SK-N-SH treated with all-trans-retinoic acid at 6 μM for 48 hours (cell line): ENCODE measurements at regions not wholly inside any gene's neighbourhood (a gene's known extent, or its start where the extent isn't known, plus 50 kb on each side); places are given as distances from the start of the nearest gene placed in this dataset.

ENCODE experiments used
- ATAC-seq: fragments of 200-7000 bp; cut with Tn5 transposase; 3 replicates; pipeline ENCODE4 v1.9.1; 2020; ENCODE audit warnings: mild to moderate bottlenecking, moderate library complexity
- ARNTL ChIP-seq: fragments of 450-650 bp; formaldehyde crosslinking; IDR thresholded peaks from 2 replicates; pipeline ENCODE4 v1.5.0; 2020; ENCODE audit warnings: low read depth, mild to moderate bottlenecking, moderate library complexity, borderline replicate concordance
- BACH2 ChIP-seq: fragments of 250-450 bp; sonication (Bioruptor Pico); IDR thresholded peaks from 2 replicates; pipeline ENCODE4 v1.9.0; 2021; ENCODE audit warnings: mild to moderate bottlenecking, borderline replicate concordance
- CREB5 ChIP-seq: fragments of 250-450 bp; sonication (Bioruptor Pico); IDR thresholded peaks from 2 replicates; pipeline ENCODE4 v1.5.1; 2020; ENCODE audit warnings: low read depth, mild to moderate bottlenecking, moderate library complexity
- CSDC2 ChIP-seq: fragments of 250-450 bp; sonication (Bioruptor Pico); IDR thresholded peaks from 2 replicates; pipeline ENCODE4 v1.5.0; 2020; ENCODE audit warnings: mild to moderate bottlenecking, moderate library complexity
- CSRNP3 ChIP-seq: fragments of 250-450 bp; sonication (Bioruptor Pico); IDR thresholded peaks from 2 replicates; pipeline ENCODE4 v1.5.1; 2021; ENCODE audit warnings: mild to moderate bottlenecking, moderate library complexity
- ESRRG ChIP-seq: fragments of 250-450 bp; sonication (Bioruptor Pico); IDR thresholded peaks from 2 replicates; pipeline ENCODE4 v1.6.1; 2021; ENCODE audit warnings: mild to moderate bottlenecking
- GLIS3 ChIP-seq: fragments of 250-450 bp; sonication (Bioruptor Pico); IDR thresholded peaks from 2 replicates; pipeline ENCODE4 v1.5.0; 2020; ENCODE audit warnings: mild to moderate bottlenecking, moderate library complexity
- ISL1 ChIP-seq: fragments of 250-450 bp; sonication (Bioruptor Pico); IDR thresholded peaks from 2 replicates; pipeline ENCODE4 v2.1.2; 2022; ENCODE audit warnings: mild to moderate bottlenecking, moderate library complexity
- OSR1 ChIP-seq: fragments of 250-450 bp; sonication (Bioruptor Pico); IDR thresholded peaks from 2 replicates; pipeline ENCODE4 v1.8.0; 2022; ENCODE audit warnings: moderate library complexity, mild to moderate bottlenecking, inconsistent platforms
- PATZ1 ChIP-seq: fragments of 250-450 bp; sonication (Bioruptor Pico); IDR thresholded peaks from 2 replicates; pipeline ENCODE4 v1.8.0; 2020; ENCODE audit warnings: mild to moderate bottlenecking, moderate library complexity, borderline replicate concordance
- POU6F1 ChIP-seq: fragments of 250-450 bp; sonication (Bioruptor Pico); IDR thresholded peaks from 2 replicates; pipeline ENCODE4 v1.8.0; 2021; ENCODE audit warnings: low read depth, mild to moderate bottlenecking, moderate library complexity, borderline replicate concordance
- RARB ChIP-seq: fragments of 250-450 bp; sonication (Bioruptor Pico); IDR thresholded peaks from 2 replicates; pipeline ENCODE4 v1.8.0; 2021; ENCODE audit warnings: mild to moderate bottlenecking, moderate library complexity
- SNAI2 ChIP-seq: fragments of 250-450 bp; sonication (Bioruptor Pico); IDR thresholded peaks from 2 replicates; pipeline ENCODE4 v1.5.0; 2020; ENCODE audit warnings: mild to moderate bottlenecking, moderate library complexity
- TCF4 ChIP-seq: fragments of 250-450 bp; sonication (Bioruptor Pico); IDR thresholded peaks from 2 replicates; pipeline ENCODE4 v1.8.0; 2021; ENCODE audit warnings: mild to moderate bottlenecking, moderate library complexity, borderline replicate concordance
- TOX ChIP-seq: fragments of 250-450 bp; sonication (Bioruptor Pico); IDR thresholded peaks from 2 replicates; pipeline ENCODE4 v1.8.0; 2021; ENCODE audit warnings: mild to moderate bottlenecking, moderate library complexity, borderline replicate concordance
- TSHZ2 ChIP-seq: fragments of 250-450 bp; sonication (Bioruptor Pico); IDR thresholded peaks from 2 replicates; pipeline ENCODE4 v1.5.0; 2020; ENCODE audit warnings: mild to moderate bottlenecking, moderate library complexity
- ZC3H10 ChIP-seq: fragments of 250-450 bp; sonication (Bioruptor Pico); IDR thresholded peaks from 2 replicates; pipeline ENCODE4 v1.5.1; 2021; ENCODE audit warnings: mild to moderate bottlenecking, moderate library complexity
- ZFP3 ChIP-seq: fragments of 250-450 bp; sonication (Bioruptor Pico); IDR thresholded peaks from 2 replicates; pipeline ENCODE4 v1.5.0; 2020; ENCODE audit warnings: mild to moderate bottlenecking, moderate library complexity
- ZFP30 ChIP-seq: fragments of 450-650 bp; formaldehyde crosslinking; IDR thresholded peaks from 2 replicates; pipeline ENCODE4 v1.5.0; 2022; ENCODE audit warnings: mild to moderate bottlenecking, moderate library complexity
- ZNF565 ChIP-seq: fragments of 450-650 bp; formaldehyde crosslinking; conservative IDR thresholded peaks from 2 replicates; pipeline ENCODE4 v1.5.0; 2020; ENCODE audit warnings: low read depth, mild to moderate bottlenecking, moderate library complexity
- ZNF70 ChIP-seq: fragments of 450-650 bp; formaldehyde crosslinking; IDR thresholded peaks from 2 replicates; pipeline ENCODE4 v1.5.0; 2020; ENCODE audit warnings: mild to moderate bottlenecking, moderate library complexity
- ZNF8 ChIP-seq: fragments of 450-650 bp; formaldehyde crosslinking; IDR thresholded peaks from 2 replicates; pipeline ENCODE4 v1.5.0; 2020; ENCODE audit warnings: mild to moderate bottlenecking, moderate library complexity

- 0 out of 2 replicates have a peak, but pooled peaks have one; percentile 15 for TF ChIP-seq CSDC2
- TF ChIP-seq ISL1 (CRISPR knock-in tag), result 0 out of 2 replicates have a peak, but pooled peaks have one; percentile 24
- 0 out of 2 replicates have a peak, but pooled peaks have one; percentile 21 for TF ChIP-seq ZFP3 (CRISPR knock-in tag)
- no peak for TF ChIP-seq TOX (CRISPR knock-in tag)
- peak; percentile 79 for ATAC-seq
These were observed 131.9 kb downstream of the ADAMTS15 start for GRCh38 chr11:130580372-130580771.

- ATAC-seq, result peak; percentile 63
- TF ChIP-seq ISL1 (CRISPR knock-in tag) (no peak), ESRRG (no peak), SNAI2 (no peak), ZNF8 (no peak), ZFP30 (CRISPR knock-in tag) (no peak), ZNF70 (CRISPR knock-in tag) (no peak), CREB5 (no peak)
- TF ChIP-seq, all 23 proteins: peak for 0
These were observed 132.5 kb downstream of the ADAMTS15 start for GRCh38 chr11:130580891-130581492.

- ATAC-seq, result peak; percentile 21; the same call in 2 of the 3 replicates
- no peak for TF ChIP-seq PATZ1 (CRISPR knock-in tag)
- TF ChIP-seq TCF4 (CRISPR knock-in tag), result no peak
- no peak for TF ChIP-seq TSHZ2 (CRISPR knock-in tag)
- TF ChIP-seq ISL1 (CRISPR knock-in tag), result no peak
- TF ChIP-seq SNAI2, result no peak
- TF ChIP-seq OSR1, result no peak
- no peak for TF ChIP-seq RARB (CRISPR knock-in tag)
- TF ChIP-seq CSDC2, result no peak
- TF ChIP-seq ZFP3 (CRISPR knock-in tag), result no peak
- TF ChIP-seq ESRRG, result no peak
- TF ChIP-seq ZC3H10, result no peak
- TF ChIP-seq CREB5, result no peak
These were observed 133.2 kb downstream of the ADAMTS15 start for GRCh38 chr11:130581646-130582045.

GRCh38 chr11:130582176-130582575 is 133.7 kb downstream of the ADAMTS15 start:
- no peak for ATAC-seq
- TF ChIP-seq TOX (CRISPR knock-in tag) (no peak), RARB (CRISPR knock-in tag) (no peak), TSHZ2 (CRISPR knock-in tag) (no peak), BACH2 (CRISPR knock-in tag) (no peak), ZNF565 (CRISPR knock-in tag) (no peak), POU6F1 (CRISPR knock-in tag) (no peak), ZNF70 (CRISPR knock-in tag) (no peak), ARNTL (CRISPR knock-in tag) (no peak), GLIS3 (CRISPR knock-in tag) (no peak), CSRNP3 (CRISPR knock-in tag) (no peak), OSR1 (no peak), CSDC2 (no peak)
